ENCODE measurements at regions not wholly inside any gene's neighbourhood (a gene's known extent, or its start where the extent isn't known, plus 50 kb on each side); places are given as distances from the start of the nearest gene placed in this dataset.

GRCh38 chr12:90112666-90113065 lies 404.0 kb upstream of the ATP2B1 start:
- H3K79me1 ChIP-seq (ENCODE audit: insufficient read depth, low read depth, low read length, poor library complexity, severe bottlenecking), result no peaks in the 10 kb centered on the region
- H4K20me1 ChIP-seq (ENCODE audit: control insufficient read depth, insufficient read depth, insufficient read length), result no peaks in the 10 kb centered on the region
- no peak overlapping the region for H4K8ac ChIP-seq (replicated peaks; ENCODE audit: insufficient read length, low read depth, low read length)
- H3K56ac ChIP-seq (ENCODE audit: insufficient read length, low read depth, low read length), result no peak overlapping the region
- Mint-ChIP-seq H3K36me3 (ENCODE audit: insufficient read depth in 1 of 3, low read depth in 3 of 3) (no peaks in the 10 kb centered on the region), H3K9me3 (no peaks in the 10 kb centered on the region), H3K27me3 (ENCODE audit: low read depth) (no peaks in the 10 kb centered on the region), H3K4me1 (no peaks in the 10 kb centered on the region), H3K4me3 (no peak overlapping the region), H3K27ac (no peak overlapping the region)
- no peak overlapping the region for H2BK5ac ChIP-seq (ENCODE audit: insufficient read length, low read length)
- no peak overlapping the region for H2BK15ac ChIP-seq (ENCODE audit: low read depth, low read length)
- H3K9ac ChIP-seq (ENCODE audit: extremely low read depth, insufficient read length, low read length), result no peak overlapping the region
- no peak overlapping the region for H4K91ac ChIP-seq (ENCODE audit: insufficient read length, low read depth, low read length)
- no peak overlapping the region for H3K18ac ChIP-seq (ENCODE audit: insufficient read length, low read depth, low read length)
- H3K9me3 ChIP-seq (ENCODE audit: control insufficient read depth, low read depth, low read length), result no peaks in the 10 kb centered on the region
- no CpG with 5 or more reads among the region's 1 CpG for WGBS (ENCODE audit: extremely low coverage, insufficient read length, low lambda C conversion rate)
- no peak overlapping the region for H2AFZ ChIP-seq (ENCODE audit: low read length)
- H3K14ac ChIP-seq (ENCODE audit: insufficient read depth, low read length), result no peak overlapping the region
- H3K4me2 ChIP-seq (ENCODE audit: insufficient read depth, insufficient read length, low read length), result no peak overlapping the region
- no peaks in the 10 kb centered on the region for H3K27me3 ChIP-seq (ENCODE audit: insufficient read depth, low read length)
- no peak overlapping the region for H4K5ac ChIP-seq (ENCODE audit: insufficient read length, low read depth, low read length)
- H3K79me2 ChIP-seq (ENCODE audit: insufficient read depth, low read length), result no peaks in the 10 kb centered on the region
- no peak overlapping the region for H2BK12ac ChIP-seq (ENCODE audit: insufficient read length, low read depth, low read length)
- H2AK5ac ChIP-seq (ENCODE audit: insufficient read length, low read length), result no peak overlapping the region
- no peak for TF ChIP-seq CTCF (conservative IDR thresholded peaks at IDR 0.05)
- no peak for DNase-seq
- no peaks in the 10 kb centered on the region for H3K23me2 ChIP-seq (ENCODE audit: insufficient read length, low read depth, low read length, poor library complexity, severe bottlenecking)
- no peak overlapping the region for H3K23ac ChIP-seq (ENCODE audit: insufficient read length, low read depth, low read length)
- no peak overlapping the region for H3K27ac ChIP-seq (ENCODE audit: insufficient read length, low read depth, low read length)
- H2BK20ac ChIP-seq (ENCODE audit: low read depth, low read length, poor library complexity, severe bottlenecking), result no peak overlapping the region
- H3T11ph ChIP-seq (ENCODE audit: low read length), result no peak overlapping the region
- H3K4ac ChIP-seq (ENCODE audit: low read depth, low read length), result no peak overlapping the region
- no peaks in the 10 kb centered on the region for H3K4me1 ChIP-seq (ENCODE audit: insufficient read depth, low read length)
- no peak overlapping the region for H2BK120ac ChIP-seq (ENCODE audit: low read depth, low read length, poor library complexity, severe bottlenecking)

All from H9 (cell line).